ENCODE measurements at regions not wholly inside any gene's neighbourhood (a gene's known extent, or its start where the extent isn't known, plus 50 kb on each side); places are given as distances from the start of the nearest gene placed in this dataset.

GRCh38 chr6:119480961-119481497 is 131.5 kb upstream of the MAN1A1 start:
- Histone ChIP-seq H3K9ac (ENCODE audit: low read depth in 2 of 2, low read length in 2 of 2) (no peak overlapping the region), H3K4me3 (no peak overlapping the region), H3K4me1 (peaks cover 5% of the 10 kb centered on the region), H3K9me3 (no peaks in the 10 kb centered on the region), H3K27ac (no peak overlapping the region), H3K36me3 (no peaks in the 10 kb centered on the region), H3K27me3 (no peaks in the 10 kb centered on the region)
- intact Hi-C loops (cut with DNase I) = no loop called here
- no peak for DNase-seq
- TF ChIP-seq, protein P1, sequence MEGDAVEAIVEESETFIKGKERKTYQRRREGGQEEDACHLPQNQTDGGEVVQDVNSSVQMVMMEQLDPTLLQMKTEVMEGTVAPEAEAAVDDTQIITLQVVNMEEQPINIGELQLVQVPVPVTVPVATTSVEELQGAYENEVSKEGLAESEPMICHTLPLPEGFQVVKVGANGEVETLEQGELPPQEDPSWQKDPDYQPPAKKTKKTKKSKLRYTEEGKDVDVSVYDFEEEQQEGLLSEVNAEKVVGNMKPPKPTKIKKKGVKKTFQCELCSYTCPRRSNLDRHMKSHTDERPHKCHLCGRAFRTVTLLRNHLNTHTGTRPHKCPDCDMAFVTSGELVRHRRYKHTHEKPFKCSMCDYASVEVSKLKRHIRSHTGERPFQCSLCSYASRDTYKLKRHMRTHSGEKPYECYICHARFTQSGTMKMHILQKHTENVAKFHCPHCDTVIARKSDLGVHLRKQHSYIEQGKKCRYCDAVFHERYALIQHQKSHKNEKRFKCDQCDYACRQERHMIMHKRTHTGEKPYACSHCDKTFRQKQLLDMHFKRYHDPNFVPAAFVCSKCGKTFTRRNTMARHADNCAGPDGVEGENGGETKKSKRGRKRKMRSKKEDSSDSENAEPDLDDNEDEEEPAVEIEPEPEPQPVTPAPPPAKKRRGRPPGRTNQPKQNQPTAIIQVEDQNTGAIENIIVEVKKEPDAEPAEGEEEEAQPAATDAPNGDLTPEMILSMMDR (IDR thresholded peaks at IDR 0.05) = no peak

DNA sequence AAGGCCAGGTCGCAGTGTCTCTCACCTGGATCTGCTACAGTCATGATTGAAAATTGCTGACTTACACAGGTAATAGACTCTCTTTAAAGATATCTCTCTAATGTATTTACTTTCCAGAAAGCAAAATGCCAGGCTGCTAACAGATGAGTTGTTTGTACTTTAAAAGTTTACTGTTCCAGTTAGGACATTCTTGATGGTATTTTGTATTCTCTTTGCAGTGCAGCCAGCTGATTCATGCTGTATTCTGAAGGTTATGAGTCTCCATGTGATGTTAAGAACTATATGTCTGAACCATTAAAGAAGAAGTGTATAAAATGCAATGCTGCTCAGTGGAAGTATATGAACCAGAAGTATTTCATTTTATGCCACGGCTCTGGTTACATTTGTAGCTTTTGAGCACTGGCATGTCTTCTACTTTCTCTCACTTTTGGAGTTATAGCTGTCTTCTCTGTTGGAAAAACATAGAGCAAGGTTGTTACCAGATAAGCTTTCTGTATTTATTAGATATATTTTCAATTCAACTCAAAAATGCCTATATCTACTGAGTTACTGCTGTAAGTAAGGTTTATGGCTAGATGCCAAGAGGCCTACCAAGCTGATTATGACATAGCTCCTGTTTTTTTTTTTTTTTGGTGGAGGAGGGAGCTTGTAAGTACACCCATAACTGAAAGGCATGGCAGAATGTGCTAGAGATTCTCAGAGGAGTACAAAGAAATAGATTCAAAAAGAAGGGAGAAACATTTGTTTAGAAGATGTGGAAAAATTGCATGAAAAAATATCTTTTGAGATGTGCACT is 130.5 kb upstream of the MAN1A1 start:
- DNase-seq = no peak
- Histone ChIP-seq H3K36me3 (no peaks in the 10 kb centered on the region), H3K9ac (ENCODE audit: low read depth in 2 of 2, low read length in 2 of 2) (no peak overlapping the region), H3K4me1 (peaks cover 5% of the 10 kb centered on the region), H3K9me3 (no peaks in the 10 kb centered on the region), H3K27me3 (no peaks in the 10 kb centered on the region), H3K4me3 (no peak overlapping the region), H3K27ac (no peak overlapping the region)
- TF ChIP-seq, protein P1 (IDR thresholded peaks at IDR 0.05) = no peak
- intact Hi-C loops (cut with DNase I) = no loop called here

DNA sequence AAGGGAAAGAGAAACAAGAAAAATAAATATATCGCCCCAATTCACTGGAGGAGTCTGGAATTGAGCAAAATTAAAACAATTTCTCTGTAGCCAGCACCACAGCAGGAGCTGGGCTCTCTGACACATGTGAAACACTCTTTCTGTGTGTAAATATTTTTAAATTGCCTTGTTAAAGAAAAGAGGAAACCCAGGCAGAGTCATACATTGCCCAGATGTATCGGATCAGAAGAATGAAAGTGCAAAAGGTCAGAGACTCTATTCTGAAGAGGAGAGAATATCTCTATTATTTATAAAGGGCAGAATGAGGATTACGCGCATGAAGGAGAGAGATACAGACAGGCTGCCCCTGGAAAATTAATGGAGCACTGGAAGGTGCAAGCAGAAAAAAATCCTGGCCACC is 127.0 kb upstream of the MAN1A1 start:
- no peak overlapping the region for H3K4me3 ChIP-seq
- no peaks in the 10 kb centered on the region for H3K27me3 ChIP-seq
- H3K27ac ChIP-seq = no peak overlapping the region
- H3K9ac ChIP-seq (ENCODE audit: low read depth in 2 of 2, low read length in 2 of 2) = no peak overlapping the region
- TF ChIP-seq, protein P1 (IDR thresholded peaks at IDR 0.05) = no peak
- DNase-seq = no peak
- intact Hi-C loops (cut with DNase I) = no loop called here
- no peaks in the 10 kb centered on the region for H3K36me3 ChIP-seq
- H3K9me3 ChIP-seq = no peaks in the 10 kb centered on the region
- H3K4me1 ChIP-seq = peaks cover 5% of the 10 kb centered on the region

DNA sequence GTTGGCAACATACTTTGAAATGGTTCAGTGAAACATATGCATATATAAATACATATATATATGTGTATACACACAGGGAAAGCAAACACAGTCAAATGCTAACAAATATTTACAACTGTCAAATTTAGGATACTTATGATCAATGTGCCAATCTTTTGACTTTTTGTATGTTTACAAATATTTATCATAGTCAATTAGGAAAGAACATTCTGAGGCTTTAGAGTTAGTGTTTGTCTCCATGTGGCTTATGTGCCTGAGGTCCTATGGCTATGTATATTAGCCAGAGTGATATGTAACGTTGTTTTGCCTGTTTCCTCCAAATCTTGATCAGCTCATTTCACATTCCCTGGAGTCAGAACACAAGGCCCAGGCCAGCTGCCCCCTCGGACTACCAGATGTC is 126.5 kb upstream of the MAN1A1 start:
- no peak for DNase-seq
- TF ChIP-seq, protein P1 (IDR thresholded peaks at IDR 0.05) = no peak
- H3K4me1 ChIP-seq = peaks cover 5% of the 10 kb centered on the region
- no peak overlapping the region for H3K9ac ChIP-seq (ENCODE audit: low read depth in 2 of 2, low read length in 2 of 2)
- H3K27me3 ChIP-seq = no peaks in the 10 kb centered on the region
- H3K36me3 ChIP-seq = no peaks in the 10 kb centered on the region
- H3K4me3 ChIP-seq = no peak overlapping the region
- H3K9me3 ChIP-seq = no peaks in the 10 kb centered on the region
- intact Hi-C loops (cut with DNase I) = no loop called here
- H3K27ac ChIP-seq = no peak overlapping the region

DNA sequence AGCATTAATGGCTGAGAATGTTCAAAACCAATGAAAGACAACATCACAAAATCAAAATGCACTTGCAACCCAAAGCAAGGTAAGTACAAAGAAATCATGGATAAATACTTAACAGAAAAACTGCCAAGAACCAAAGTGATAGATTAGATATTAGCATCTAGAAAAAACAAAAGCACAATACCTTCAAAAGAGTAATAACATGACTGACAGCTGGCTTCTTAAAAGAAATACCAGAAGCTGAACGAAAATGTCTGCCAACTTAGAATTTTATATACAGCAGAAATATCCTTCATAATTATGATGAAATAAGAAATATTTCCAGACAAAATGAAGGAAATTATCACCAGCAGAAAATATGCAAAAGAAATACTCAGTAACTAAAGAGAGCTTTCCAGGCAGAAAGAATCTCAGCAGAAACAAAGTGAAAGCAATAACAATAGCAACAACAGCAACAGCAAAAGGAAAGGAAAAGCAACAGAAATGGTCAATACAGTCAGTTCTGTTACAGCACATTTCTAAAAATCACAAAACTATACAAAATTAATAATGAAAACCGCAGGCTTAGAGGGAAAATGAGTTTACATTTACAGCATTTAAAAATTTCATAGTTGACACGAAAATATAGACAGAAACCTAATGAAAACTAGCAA is 121.5 kb upstream of the MAN1A1 start:
- Histone ChIP-seq H3K4me3 (no peak overlapping the region), H3K9me3 (no peaks in the 10 kb centered on the region), H3K27ac (no peak overlapping the region), H3K27me3 (no peaks in the 10 kb centered on the region), H3K9ac (ENCODE audit: low read depth in 2 of 2, low read length in 2 of 2) (no peak overlapping the region), H3K4me1 (no peaks in the 10 kb centered on the region), H3K36me3 (no peaks in the 10 kb centered on the region)
- no peak for DNase-seq
- TF ChIP-seq, protein P1 (IDR thresholded peaks at IDR 0.05) = no peak
- intact Hi-C loops (cut with DNase I) = no loop called here

Data from colonic mucosa (tissue), 4 donors.